ENCODE measurements at regions not wholly inside any gene's neighbourhood (a gene's known extent, or its start where the extent isn't known, plus 50 kb on each side); places are given as distances from the start of the nearest gene placed in this dataset.

DNA sequence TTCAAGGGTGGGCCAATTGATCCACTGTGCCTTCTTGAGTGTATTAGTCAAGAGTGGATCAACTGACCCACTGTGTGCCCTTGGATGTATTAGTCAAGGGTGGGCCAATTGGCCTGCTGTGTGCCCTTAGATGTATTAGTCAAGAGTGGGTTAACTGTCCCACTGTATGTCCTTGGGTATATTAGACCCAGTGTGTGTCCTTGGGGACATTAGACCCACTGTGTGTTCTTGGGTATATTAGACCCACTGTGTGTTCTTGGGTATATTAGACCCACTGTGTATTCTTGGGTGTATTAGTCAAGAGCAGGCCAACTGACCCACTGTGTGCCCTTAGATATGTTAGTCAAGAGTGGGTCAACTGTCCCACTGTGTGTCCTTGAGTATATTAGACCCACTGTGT, 601.8 kb downstream of the TYW1 start:
- Histone ChIP-seq H3K4me1 (no peaks in the 10 kb centered on the region), H3K4me3 (no peak overlapping the region), H3K27ac (no peak overlapping the region), H3K27me3 (peaks cover 0 to 16% (median 0%) of the 10 kb centered on the region in 4 donors), H3K9me3 (no peaks in the 10 kb centered on the region), H3K36me3 (no peaks in the 10 kb centered on the region)
- TF ChIP-seq, protein P1, sequence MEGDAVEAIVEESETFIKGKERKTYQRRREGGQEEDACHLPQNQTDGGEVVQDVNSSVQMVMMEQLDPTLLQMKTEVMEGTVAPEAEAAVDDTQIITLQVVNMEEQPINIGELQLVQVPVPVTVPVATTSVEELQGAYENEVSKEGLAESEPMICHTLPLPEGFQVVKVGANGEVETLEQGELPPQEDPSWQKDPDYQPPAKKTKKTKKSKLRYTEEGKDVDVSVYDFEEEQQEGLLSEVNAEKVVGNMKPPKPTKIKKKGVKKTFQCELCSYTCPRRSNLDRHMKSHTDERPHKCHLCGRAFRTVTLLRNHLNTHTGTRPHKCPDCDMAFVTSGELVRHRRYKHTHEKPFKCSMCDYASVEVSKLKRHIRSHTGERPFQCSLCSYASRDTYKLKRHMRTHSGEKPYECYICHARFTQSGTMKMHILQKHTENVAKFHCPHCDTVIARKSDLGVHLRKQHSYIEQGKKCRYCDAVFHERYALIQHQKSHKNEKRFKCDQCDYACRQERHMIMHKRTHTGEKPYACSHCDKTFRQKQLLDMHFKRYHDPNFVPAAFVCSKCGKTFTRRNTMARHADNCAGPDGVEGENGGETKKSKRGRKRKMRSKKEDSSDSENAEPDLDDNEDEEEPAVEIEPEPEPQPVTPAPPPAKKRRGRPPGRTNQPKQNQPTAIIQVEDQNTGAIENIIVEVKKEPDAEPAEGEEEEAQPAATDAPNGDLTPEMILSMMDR (IDR thresholded peaks at IDR 0.05): no peak
- TF ChIP-seq POLR2A (IDR thresholded peaks at IDR 0.05): no peak
- no peak for DNase-seq
- intact Hi-C loops (cut with DNase I): no loop called here

DNA sequence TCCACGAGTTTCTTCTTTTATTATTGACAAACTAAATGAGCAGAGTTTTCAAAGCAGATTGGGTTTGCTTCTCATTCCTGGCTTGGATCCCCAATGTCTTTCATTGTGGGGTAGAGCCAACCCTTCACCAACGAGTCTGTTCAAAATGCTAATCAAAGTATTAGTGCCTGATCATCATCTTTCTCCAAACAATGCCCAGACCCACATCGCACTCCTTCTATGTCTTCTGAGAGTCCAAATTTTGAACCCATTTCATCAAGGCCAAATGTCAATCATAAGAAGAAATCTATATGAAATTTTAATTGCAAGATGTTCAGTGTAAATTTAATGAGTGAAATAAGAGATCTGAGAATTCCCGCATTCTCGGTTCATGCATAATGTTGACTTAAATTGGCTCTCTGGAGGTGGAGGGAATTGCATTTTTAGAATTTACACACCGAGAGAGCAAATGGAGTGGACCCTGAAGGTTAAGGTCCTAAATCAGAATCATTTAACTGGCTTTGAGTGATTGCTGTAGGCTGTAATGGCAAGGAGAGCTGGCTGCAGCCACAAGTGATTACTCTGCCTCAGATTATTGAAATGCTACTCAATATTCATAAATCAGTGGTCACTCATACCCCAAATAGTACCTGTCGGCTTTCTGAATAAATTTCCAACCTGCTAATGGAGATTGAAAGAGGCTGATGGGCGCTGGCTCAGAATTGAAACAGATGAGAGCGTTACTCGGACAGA, 602.9 kb downstream of the TYW1 start:
- no peak for DNase-seq
- Histone ChIP-seq H3K9me3 (no peaks in the 10 kb centered on the region), H3K4me1 (no peaks in the 10 kb centered on the region), H3K4me3 (no peak overlapping the region), H3K27me3 (peaks cover 0 to 6% (median 0%) of the 10 kb centered on the region in 4 donors), H3K27ac (no peak overlapping the region), H3K36me3 (no peaks in the 10 kb centered on the region)
- TF ChIP-seq, protein P1 (IDR thresholded peaks at IDR 0.05): no peak
- TF ChIP-seq POLR2A (IDR thresholded peaks at IDR 0.05): no peak
- 78 to 79% methylated on average over 10 of the region's 10 CpGs for WGBS, 2 donors
- intact Hi-C loops (cut with DNase I): no loop called here

DNA sequence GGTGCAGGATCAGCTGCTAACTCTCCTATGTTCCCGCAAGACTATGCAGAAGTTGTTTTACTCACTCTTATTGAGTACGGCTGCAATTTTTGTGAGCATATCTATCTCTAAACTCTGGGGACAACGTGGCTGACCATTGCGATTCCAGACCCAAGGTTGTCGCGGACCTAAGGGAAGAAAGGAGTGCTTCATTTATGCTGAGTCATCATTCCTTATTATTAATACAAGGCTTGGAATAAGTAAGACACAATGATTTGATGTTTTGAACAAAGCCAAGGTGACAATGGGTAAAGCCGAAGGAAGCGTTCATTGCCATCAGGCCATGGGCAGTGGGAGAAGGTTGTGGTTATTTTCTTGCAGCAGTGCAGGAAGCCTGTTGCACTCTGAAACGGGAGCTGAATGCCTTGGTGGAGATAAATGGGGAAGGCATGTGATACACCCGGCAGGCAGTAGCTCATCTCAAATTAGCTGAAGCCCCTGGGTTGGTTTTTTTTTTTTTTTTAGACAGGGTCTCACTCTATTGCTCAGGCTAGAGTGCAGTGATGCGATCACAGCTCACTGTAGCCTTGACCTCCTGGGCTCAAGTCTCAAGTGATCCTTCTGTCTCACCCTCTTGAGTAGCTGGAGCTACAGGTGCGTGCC, 605.7 kb downstream of the TYW1 start:
- H3K4me1 ChIP-seq: no peaks in the 10 kb centered on the region
- intact Hi-C loops (cut with DNase I): no loop called here
- TF ChIP-seq POLR2A (IDR thresholded peaks at IDR 0.05): no peak
- TF ChIP-seq, protein P1 (IDR thresholded peaks at IDR 0.05): no peak
- DNase-seq: no peak
- peaks cover 0 to 11% (median 0%) of the 10 kb centered on the region in 3 donors for H3K9me3 ChIP-seq
- no peaks in the 10 kb centered on the region for H3K36me3 ChIP-seq
- peaks cover 0 to 4% (median 0%) of the 10 kb centered on the region in 4 donors for H3K27me3 ChIP-seq
- 78 to 87% methylated on average over 12 of the region's 12 CpGs for WGBS, 2 donors
- H3K27ac ChIP-seq: no peak overlapping the region
- no peak overlapping the region for H3K4me3 ChIP-seq

DNA sequence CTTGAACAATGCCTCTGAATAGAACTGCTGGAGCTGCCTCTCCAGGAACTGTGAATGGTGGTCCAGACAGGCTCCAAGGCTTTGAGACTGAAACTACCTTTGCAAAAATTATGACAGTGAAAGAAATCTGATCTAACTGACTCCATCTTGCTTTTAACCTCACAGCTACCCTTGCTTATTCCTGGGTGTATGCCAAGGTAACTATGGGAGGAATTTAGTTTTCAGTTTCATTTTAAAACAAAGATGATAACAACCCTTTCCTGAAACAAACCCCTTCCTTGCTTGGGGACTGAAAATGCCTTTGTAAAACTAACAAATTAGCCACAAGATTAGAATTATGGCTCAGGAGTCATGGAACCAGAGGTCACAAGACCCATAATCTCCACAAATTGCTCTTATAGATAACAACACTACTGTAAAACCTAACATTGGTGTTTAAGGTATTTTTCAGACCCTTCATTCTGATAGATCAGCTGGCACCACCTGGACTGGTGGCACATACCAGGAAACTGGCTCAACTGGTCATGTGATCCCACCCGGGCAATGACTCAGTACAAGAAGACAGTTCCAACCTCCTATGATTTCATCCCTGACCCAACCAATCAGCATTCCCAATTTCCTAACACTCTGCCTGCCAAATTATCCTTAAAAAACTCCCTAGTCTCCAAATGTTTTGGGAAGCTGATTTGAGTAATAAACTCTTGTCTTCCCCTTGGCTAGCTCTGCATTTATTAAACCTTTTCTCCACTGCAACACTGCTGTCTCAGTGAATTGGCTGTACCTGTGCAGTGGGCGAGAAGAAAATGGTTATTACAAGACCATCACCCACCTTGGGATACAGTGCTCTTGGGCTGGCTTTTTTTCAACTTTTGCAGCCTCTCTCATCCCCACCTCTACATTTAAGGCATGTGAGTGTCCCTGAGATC, 608.1 kb downstream of the TYW1 start:
- intact Hi-C loops (cut with DNase I): no loop called here
- no peaks in the 10 kb centered on the region for H3K36me3 ChIP-seq
- H3K4me1 ChIP-seq: no peaks in the 10 kb centered on the region
- peaks cover 0 to 11% (median 0%) of the 10 kb centered on the region in 3 donors for H3K9me3 ChIP-seq
- no peak overlapping the region for H3K27ac ChIP-seq
- H3K27me3 ChIP-seq: peaks cover 0 to 4% (median 0%) of the 10 kb centered on the region in 4 donors
- WGBS, 2 donors: 52 to 62% methylated on average over 2 of the region's 2 CpGs
- no peak for DNase-seq
- no peak overlapping the region for H3K4me3 ChIP-seq
- TF ChIP-seq POLR2A (IDR thresholded peaks at IDR 0.05): no peak
- TF ChIP-seq, protein P1 (IDR thresholded peaks at IDR 0.05): no peak
